HFFc6 (cell line): ENCODE measurements at regions not wholly inside any gene's neighbourhood (a gene's known extent, or its start where the extent isn't known, plus 50 kb on each side); places are given as distances from the start of the nearest gene placed in this dataset.

Source experiments
- DNase-seq: peaks from one replicate; pipeline ENCODE4 v3.0.0-alpha.2; 2018
- H3K27ac Mint-ChIP-seq: 2 replicates; pipeline ENCODE4 v1.8.0; 2020; ENCODE audit warnings: mild to moderate bottlenecking, mixed read lengths
- H3K27me3 Mint-ChIP-seq: 2 replicates; pipeline ENCODE4 v1.8.0; 2021; ENCODE audit warnings: mild to moderate bottlenecking, moderate library complexity, mixed read lengths; ENCODE audit not compliant: insufficient read depth
- H3K36me3 Mint-ChIP-seq: 2 replicates; pipeline ENCODE4 v1.8.0; 2021; ENCODE audit warnings: low read depth, mixed read lengths
- H3K4me1 Mint-ChIP-seq: 2 replicates; pipeline ENCODE4 v1.8.0; 2020; ENCODE audit warnings: low read depth, mixed read lengths
- H3K4me3 Mint-ChIP-seq: 2 replicates; pipeline ENCODE4 v1.8.0; 2020; ENCODE audit warnings: mild to moderate bottlenecking, moderate library complexity, mixed read lengths
- H3K9me3 Mint-ChIP-seq: 2 replicates; pipeline ENCODE4 v1.8.0; 2020; ENCODE audit warnings: mild to moderate bottlenecking, mixed read lengths
- CTCF ChIP-seq: fragments of 200-600 bp; sonication (generic); IDR thresholded peaks from 2 replicates; pipeline ENCODE4 v1.5.0; 2021; ENCODE audit warnings: antibody characterized with exemption, mild to moderate bottlenecking

- TF ChIP-seq CTCF = no peak
- Mint-ChIP-seq H3K27me3 (peaks cover 3% of the 10 kb centered on the region; the same call in 1 of the 2 replicates), H3K4me3 (no peak overlapping the region), H3K4me1 (no peaks in the 10 kb centered on the region), H3K27ac (no peak overlapping the region), H3K36me3 (no peaks in the 10 kb centered on the region; the same call in 1 of the 2 replicates), H3K9me3 (peaks cover 47% of the 10 kb centered on the region)
- DNase-seq = no peak
Measured at GRCh38 chr1:34648501-34648900, 106.3 kb upstream of the GJB5 start.

GRCh38 chr1:34650090-34650489 lies 104.8 kb upstream of the GJB5 start:
- no peak overlapping the region for H3K4me3 Mint-ChIP-seq
- no peak for TF ChIP-seq CTCF
- H3K27ac Mint-ChIP-seq = no peak overlapping the region
- H3K4me1 Mint-ChIP-seq = no peaks in the 10 kb centered on the region
- no peaks in the 10 kb centered on the region; the same call in 1 of the 2 replicates for H3K36me3 Mint-ChIP-seq
- H3K9me3 Mint-ChIP-seq = peaks cover 36% of the 10 kb centered on the region
- no peak for DNase-seq
- H3K27me3 Mint-ChIP-seq = peaks cover 3% of the 10 kb centered on the region

- Mint-ChIP-seq H3K9me3 (peaks cover 30% of the 10 kb centered on the region), H3K27me3 (peaks cover 3% of the 10 kb centered on the region), H3K36me3 (no peaks in the 10 kb centered on the region; the same call in 1 of the 2 replicates), H3K27ac (no peak overlapping the region), H3K4me1 (no peaks in the 10 kb centered on the region), H3K4me3 (no peak overlapping the region)
- DNase-seq = no peak
- TF ChIP-seq CTCF = no peak
Measured at GRCh38 chr1:34650800-34651199, 104.0 kb upstream of the GJB5 start.

DNA sequence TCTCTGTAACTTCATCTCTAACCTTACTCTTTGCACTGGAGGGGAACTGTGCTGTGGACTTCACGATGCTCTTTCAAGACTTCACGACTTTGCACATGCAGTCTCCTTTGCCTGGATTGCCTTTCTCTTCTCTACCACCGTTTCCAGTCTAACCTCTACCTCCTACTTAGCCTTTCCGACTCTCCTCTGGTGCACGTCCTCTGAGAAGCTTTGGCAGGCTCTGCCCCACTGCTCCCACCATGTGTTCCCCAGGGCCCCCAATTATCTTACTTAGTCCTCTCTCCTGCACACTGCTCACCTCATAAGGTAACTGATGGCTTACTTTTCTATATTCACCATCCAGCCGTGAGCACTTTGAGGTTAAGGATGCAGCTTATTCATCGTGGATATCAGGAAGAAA lies 101.7 kb upstream of the GJB5 start:
- DNase-seq = no peak
- Mint-ChIP-seq H3K27me3 (peaks cover 3% of the 10 kb centered on the region), H3K36me3 (no peaks in the 10 kb centered on the region; the same call in 1 of the 2 replicates), H3K4me3 (no peak overlapping the region), H3K27ac (no peak overlapping the region), H3K4me1 (no peaks in the 10 kb centered on the region), H3K9me3 (peaks cover 20% of the 10 kb centered on the region)
- no peak for TF ChIP-seq CTCF

GRCh38 chr1:34655206-34655874 lies 99.5 kb upstream of the GJB5 start:
- Mint-ChIP-seq H3K9me3 (peaks cover 27% of the 10 kb centered on the region; the same call in 1 of the 2 replicates), H3K36me3 (no peaks in the 10 kb centered on the region; the same call in 1 of the 2 replicates), H3K4me1 (no peaks in the 10 kb centered on the region), H3K4me3 (no peak overlapping the region), H3K27me3 (peaks cover 2% of the 10 kb centered on the region), H3K27ac (no peak overlapping the region)
- DNase-seq = no peak
- no peak for TF ChIP-seq CTCF
